HG03457 (cell line): ENCODE measurements at regions not wholly inside any gene's neighbourhood (a gene's known extent, or its start where the extent isn't known, plus 50 kb on each side); places are given as distances from the start of the nearest gene placed in this dataset.

Experiments used
- ATAC-seq: cut with Tn5 transposase; IDR thresholded peaks from one replicate; pipeline ENCODE4 v1.9.1; 2021; ENCODE audit warnings: moderate number of reproducible peaks; ENCODE audit not compliant: unreplicated experiment

GRCh38 chr5:18985171-18985758 lies 1002.7 kb downstream of the CDH18 start:
- ATAC-seq = no peak

DNA sequence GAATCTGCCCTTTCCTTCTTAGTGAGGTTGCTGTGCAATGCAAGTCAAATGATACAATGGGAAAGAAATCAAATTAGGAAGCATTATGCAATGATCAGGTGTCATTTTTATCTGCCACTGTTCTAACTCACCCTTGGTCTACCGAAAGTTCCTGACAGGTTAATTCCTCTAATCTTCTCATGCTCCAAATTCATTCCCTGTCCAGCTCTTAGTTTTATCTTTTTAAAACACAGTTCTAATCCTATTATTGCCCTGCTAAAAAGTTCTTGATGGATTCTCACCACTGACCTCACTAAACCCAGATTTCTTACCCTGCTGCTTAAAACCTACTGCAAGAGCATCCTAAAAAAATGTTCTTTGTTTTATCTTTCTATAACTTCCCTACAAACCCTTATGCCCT lies 1000.9 kb downstream of the CDH18 start:
- no peak for ATAC-seq

- ATAC-seq = no peak
Observed at GRCh38 chr5:18990852-18991251, 997.1 kb downstream of the CDH18 start.

GRCh38 chr5:18992264-18992663 lies 995.7 kb downstream of the CDH18 start:
- no peak for ATAC-seq

GRCh38 chr5:18999478-18999877 lies 988.5 kb downstream of the CDH18 start:
- no peak for ATAC-seq

DNA sequence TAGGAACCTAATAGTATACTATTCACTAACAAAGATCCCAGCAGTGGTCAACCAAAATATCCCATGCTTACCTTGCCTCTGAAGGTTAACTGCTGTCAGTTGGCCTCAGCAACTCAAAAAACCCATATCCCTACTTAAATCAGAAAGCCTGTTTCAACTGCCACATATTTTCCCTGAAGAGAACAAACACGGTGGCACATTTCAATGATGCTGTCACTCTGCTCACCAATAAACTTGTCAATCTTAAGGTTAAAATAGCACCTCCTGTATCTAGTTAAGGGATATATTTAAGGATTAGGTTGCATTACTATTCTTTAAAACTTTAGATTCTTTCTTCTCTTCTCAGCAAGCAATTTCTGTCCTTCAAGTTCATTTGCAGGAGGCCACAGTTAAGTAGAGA lies 986.9 kb downstream of the CDH18 start:
- ATAC-seq = no peak

DNA sequence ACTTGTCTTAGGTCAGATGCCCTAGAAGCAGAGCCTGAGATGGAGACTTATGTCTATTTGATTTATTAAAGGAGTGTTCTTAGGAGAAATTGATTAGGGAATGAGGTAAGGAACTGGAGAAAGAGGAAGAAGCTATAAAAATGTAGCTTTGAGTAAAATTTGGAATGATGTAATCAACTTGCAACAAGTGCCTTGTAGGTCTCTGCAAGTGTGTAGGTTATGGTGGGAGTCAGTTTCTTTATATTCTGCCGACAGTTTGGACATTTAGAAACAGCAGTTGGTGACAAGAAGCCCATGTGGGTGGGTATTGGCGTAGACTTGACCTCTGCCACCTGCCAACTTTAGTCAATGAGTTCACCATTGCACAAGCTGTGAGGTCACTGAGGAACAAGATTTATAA lies 986.5 kb downstream of the CDH18 start:
- ATAC-seq = no peak

DNA sequence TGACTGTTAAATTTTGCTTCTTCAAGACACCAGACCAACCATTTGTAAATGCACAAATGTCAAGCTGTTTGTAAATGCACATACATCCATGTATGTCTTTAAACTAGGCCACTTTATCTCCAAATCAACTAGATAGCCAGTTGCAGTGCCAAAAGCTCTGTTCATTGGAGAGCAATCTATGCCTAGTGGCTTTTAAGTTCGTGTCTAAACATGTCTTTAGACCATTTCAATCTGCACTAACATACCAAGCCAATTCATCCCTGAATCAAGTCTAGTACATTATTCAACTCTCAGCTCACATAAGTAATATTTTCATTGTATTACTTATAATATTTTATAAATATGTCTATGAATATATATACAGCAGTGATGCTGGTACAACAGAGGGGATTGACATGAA lies 985.9 kb downstream of the CDH18 start:
- ATAC-seq = no peak

DNA sequence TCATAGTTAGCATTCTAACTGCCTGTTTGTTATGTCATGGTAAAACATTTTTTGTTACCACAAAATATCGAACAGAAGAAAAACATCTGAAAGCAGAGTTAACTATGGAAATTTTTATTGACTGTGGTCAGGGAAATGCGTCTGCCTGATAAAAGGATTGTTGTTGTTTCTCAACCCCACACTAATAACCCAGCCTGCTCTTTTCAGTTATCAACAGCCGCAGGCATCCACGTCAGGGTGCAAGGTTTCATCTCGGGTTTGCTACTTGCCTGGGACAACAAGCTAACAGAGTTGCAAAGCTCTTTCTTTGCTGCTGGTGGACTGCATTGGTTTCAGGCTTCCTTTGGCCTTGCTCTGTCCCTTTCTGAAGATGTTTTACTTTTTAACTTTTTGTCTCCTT lies 969.2 kb downstream of the CDH18 start:
- ATAC-seq = no peak

DNA sequence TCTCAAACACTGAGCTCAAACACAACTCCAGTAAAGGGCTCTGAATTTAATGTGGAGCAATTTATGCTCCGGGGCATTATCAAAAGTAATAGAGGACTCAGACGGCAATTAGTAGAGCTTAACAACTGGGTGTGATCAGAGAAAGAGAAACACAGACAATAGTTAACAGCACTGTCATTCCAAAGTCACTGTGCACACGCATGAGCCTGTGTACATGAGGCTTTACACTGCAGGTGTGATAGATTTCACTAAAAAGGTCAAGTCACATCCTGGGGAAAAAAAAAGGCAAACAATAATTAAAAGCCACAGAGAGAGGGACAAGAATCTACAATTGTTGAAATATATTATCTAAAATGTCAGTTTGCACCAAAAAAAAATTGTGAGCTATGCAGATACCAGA lies 956.5 kb downstream of the CDH18 start:
- ATAC-seq = no peak

DNA sequence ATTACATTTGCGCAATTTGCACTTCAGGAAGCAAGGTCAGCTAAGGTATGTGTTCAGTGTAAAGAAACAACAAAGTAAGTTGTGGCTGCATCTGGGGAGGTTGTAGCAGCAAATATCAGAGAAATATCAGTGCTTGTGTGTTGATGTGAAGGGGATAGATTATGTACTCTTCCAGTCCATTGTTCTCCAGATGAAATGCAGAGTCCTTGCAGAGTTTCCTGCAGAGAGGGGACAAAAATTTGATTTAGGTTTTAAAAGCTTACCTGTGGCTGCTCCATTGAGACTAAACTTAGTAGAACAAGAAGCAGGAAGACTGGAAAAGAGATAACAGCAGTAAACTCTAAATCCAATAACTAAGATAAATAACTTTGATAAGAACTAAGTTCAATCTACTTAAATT lies 952.2 kb downstream of the CDH18 start:
- no peak for ATAC-seq

DNA sequence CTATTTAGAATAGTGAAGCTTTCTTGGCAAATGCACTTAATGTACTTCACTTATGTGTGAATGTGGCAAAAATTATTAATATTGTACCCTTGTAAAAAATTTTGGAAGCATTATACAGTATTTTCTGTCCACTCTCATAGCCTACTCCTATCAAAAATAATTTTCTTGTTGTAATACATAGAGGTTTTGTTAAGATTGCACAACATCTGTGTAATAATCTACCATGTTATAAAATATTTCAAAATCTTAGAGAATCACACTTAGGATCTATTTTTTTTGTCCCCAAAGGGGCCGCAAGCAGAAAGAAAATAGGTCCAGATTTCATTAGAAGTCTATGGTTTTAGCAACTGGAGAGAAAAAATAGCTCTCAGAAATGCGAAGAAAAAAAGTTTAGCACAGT lies 945.9 kb downstream of the CDH18 start:
- no peak for ATAC-seq

- ATAC-seq = no peak
Observed at GRCh38 chr5:19044311-19044710, 943.7 kb downstream of the CDH18 start.

DNA sequence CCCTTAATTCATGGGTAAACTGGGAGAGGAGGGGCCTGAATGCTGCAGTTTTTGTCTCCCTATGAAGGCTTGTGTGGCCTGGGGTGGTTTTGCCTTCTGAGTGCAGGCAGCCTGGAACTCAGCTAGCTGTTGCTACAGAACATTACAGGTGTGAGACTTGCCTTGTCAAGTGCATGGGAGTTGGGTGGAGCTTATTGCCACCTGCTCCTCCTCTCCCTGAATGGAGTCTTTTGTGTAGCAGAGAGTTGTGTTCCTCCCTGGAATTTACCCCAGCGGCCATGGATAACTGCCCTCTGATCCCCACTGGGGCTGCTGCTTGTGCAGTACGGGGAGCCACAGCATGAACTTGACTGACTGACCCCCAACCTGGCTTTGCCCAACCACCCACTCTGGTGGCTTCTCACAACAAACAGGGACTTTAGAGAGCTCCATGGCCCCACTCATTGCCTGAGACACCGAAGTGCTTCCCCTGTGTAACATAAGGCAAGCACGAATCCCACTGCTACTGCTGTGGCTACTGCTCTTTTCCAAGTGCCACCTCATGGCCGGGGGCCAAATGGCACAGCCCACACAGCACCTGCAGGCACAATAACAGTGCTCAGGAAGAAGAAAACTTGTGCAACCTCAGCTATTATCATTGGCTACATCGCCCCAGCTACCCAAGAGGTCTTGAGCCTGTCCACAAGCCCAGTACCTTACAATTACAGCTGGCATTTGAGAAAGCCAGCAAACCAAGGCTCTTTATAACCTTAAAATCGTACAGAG lies 942.9 kb downstream of the CDH18 start:
- no peak for ATAC-seq

DNA sequence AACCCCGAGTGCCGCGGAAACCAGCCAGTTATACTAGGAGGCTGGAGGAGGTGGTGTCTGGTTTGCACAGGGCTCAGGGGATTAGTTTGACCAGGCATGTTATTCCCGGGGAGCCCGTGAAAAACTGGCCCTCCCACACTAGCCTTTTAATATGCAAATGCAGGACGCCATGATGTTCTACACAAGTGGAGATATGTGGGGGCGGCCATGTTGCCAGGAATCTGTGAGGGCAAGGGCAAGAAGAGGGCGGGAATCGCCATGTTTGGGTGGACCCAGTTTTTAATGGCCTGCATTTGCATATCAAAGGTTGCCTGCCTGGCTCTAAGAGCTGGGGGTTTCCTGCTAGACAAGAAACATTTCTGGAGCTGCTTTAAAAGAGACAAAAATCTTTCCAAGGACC lies 940.7 kb downstream of the CDH18 start:
- no peak for ATAC-seq

DNA sequence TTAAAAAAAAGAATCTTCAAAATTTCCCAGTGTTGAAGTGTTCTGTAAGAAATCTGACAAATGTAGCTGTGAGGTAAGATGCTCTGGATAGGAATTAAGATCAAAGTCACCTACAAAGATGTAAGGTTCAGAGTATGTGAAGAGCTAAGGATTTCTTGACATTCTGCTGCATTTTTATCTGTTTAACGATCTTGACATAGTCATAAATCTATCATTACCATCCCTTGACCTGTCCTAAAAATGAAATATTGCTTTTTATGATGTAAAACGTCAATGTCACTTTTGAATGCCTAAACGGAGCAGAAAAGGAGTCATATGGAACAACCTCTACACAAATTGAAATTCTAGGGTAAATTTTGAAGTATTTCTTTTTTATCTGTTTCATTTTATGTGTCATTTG lies 939.3 kb downstream of the CDH18 start:
- no peak for ATAC-seq

GRCh38 chr5:19058216-19058615 lies 929.8 kb downstream of the CDH18 start:
- no peak for ATAC-seq

DNA sequence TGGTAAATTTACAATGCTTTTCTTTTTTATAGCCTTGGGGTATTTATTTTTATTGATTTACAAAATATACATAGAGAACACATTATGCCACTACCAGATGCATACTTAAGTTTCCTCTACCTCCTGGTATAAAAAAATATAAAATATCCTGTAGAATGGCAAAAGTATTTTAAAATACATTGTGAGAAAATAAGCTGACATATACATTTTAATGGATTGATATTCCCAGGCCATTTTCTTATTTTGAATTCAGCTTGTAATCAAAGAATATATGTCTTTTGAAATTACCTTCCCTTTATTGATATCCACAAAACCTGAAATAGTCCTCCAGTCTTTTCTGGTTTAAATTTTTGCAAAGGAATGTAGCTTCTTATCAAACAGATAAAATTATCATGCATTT lies 923.9 kb downstream of the CDH18 start:
- no peak for ATAC-seq

DNA sequence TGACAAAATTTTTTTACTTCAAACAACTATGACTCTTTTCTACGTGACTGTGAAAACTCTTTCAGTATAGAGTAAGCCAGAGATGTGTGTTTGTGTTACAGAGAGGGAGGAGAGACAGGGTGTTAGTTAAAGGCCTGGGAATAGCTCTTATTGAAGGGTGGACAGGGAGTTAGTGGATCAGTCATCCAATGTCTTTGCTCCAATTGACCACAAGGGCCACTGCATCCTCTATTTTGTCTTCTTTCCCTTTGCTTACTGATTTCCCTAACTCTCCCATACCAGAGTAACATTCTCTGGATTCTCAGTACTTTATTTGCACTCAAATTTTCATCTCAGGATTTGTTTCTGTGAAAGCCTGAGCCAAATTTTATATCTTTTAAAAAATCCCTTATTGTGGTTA lies 920.3 kb downstream of the CDH18 start:
- no peak for ATAC-seq

- ATAC-seq = no peak
Observed at GRCh38 chr5:19098434-19098833, 889.6 kb downstream of the CDH18 start.

DNA sequence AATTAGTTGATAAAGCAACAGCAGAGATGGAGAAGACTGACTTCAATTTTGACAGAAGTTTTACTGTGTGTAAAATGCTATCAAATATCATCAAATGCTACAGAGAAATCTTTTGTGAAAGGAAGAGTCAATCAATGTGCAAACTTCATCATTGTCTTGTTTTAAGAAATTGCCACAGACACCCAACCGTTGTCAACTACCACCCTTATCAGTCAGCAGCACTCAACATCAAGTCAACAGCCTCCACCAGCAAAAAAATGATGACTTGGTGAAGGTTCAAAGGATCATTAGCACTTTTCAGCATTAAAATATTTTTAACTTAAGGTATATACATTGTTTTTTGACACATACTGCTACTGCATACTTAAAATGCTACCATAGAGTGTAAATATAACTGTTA lies 888.8 kb downstream of the CDH18 start:
- no peak for ATAC-seq

- no peak for ATAC-seq
Observed at GRCh38 chr5:19104948-19105347, 883.1 kb downstream of the CDH18 start.

DNA sequence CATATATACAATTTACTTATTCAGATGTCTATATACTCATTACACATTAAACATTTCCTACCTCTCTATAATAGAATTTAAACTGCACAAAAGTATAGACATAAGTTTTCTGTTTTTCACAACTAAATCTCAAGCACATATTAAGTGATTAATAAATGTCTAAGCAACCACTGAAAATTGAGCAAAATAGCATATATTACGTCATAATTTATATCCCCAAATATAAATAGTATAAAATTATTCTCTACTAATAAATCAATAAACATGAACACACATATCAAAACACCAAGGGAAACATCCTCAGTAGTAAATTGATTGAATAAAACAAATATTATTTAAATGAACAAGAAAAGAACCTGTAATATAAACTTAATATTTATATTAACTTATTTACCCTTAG lies 865.1 kb downstream of the CDH18 start:
- ATAC-seq = no peak
